T-helper 22 cell (primary cell): ENCODE measurements at regions not wholly inside any gene's neighbourhood (a gene's known extent, or its start where the extent isn't known, plus 50 kb on each side); places are given as distances from the start of the nearest gene placed in this dataset.
"Not testable (repeated sequence)": the region's sequence is repeated elsewhere in the genome, so short reads cannot be mapped to it uniquely, and the experiment has no call there.

ENCODE experiments used
- DNase-seq: peaks from one replicate; pipeline ENCODE4 v3.0.0-alpha.2; 2020; ENCODE audit warnings: low read depth

DNA sequence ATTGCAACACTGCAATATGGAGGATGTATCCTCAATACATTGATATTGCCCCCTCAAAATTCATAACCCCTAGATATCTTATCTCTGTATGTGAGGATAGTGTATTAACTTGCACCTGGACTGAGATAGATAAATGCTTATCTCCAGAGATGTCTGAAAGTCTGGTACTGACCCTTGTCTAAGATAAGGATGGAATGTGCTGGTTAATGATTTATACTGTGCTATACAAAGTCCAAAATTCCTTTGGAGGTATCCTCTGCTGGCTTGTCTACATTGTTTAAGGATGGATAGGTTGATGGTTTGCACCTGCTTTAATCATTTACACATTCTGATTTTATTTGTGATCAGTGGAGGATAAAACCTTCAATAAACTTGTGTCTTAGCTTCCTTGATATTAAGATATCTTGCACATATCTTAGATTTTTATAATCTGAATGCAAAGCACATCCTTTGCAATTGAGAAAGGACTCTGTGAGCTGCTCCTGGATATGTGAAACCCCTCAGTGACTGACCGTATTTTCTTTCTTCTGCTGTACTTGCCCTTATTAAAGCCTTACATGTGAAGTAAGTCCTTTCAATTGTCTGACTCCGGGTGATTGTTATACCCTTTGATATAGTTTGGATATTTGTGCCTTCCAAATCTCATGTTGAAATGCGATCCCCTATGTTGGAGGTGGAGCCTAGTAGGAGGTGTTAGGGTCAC is 430.3 kb upstream of the MAOA start:
- DNase-seq, result no peak

GRCh38 chrX:43238461-43238945 is 417.6 kb upstream of the MAOA start:
- DNase-seq, result no peak

DNA sequence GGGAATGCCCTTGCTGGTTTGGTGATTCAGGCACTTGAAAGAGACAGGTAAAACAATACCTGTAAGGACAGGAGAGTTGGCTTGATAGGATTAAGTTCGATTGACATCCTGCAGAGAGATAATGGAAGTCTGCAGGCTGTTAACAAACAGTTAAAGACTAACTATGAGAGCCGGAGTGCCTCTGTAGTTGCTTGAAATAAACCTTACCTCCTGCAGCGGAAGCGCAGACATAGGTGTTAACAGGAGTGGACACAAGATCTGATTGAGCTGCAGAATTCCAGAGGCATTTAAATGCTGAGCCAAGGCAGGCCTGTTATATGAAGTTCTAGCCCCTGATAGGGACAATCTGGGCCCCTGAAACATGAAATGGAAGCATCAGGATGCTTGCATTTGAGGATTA is 416.7 kb upstream of the MAOA start:
- no peak for DNase-seq

DNA sequence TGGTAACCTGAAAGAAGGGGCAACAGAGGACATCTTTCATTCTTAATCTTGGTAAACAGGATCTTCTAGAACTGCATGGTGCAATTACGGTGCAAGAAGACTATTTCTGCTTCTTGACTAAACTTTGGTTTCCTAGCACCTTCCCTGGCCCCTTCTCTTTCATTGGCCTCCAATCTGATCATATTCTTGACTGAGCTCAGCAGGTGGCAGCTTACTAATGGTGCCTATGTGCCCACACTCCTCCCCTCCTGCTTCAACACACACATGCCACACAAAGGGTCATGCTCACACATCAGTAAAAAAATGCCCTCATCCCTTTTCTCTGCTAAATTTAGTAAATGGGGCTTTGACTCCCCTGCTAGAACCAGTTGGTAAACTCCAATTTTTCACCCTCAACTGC is 400.5 kb upstream of the MAOA start:
- DNase-seq, result no peak

DNA sequence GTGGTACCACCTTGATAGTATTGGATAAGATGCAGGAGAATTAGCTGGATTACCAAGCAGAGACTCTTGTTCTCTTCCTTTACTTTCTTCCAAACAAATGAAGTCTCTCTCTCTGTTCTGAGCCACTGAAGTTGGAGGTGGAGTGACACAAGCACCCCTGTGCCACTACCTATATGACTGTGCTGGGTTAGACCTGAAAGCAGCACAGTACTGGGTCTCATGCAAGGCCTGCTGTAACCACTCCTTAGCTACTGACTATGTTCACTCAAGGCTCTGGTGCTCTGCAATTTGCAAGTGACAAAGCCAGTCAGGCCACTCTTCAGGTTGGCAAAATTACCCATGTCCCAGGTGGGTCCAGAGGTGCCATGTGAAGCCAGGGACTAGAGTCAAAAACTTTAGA is 389.6 kb upstream of the MAOA start:
- DNase-seq, result no peak

DNA sequence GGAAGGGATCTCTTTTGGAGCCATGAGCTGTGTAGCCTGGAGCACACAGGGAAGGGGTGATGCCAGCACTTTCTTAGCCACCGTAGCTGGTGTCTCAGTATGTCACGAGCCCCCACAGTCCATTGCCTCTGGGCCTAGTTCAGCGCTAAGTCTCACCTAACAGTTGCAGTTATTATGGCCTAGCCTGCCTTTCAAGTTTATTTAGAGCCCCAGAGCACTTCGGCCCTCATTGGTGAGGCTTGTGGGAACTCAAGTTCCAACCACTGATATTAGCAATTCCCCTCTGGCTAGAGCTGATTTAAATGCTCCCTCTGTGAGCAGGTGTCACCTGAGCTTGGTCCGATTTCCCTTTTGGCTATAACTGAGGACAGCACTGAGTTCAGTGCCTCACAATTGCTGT is 388.4 kb upstream of the MAOA start:
- no peak for DNase-seq

DNA sequence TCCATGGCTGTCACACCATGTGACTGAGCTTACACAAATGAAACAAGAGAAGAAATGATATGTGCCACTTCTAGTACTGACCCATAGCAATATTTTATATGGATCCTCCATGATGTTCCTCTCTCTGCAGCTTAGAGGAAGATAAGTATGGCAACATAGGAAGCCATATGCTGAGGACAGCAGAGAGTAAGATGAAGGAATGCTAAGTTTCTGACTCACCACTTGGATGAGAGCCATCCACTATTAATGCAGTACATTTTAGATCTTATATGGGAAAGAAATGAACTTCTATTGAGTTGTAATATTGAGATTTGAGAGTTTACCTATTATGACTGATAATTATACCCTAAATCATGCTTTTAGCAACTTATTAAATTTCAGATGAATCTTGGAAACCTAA is 386.9 kb upstream of the MAOA start:
- DNase-seq, result no peak

DNA sequence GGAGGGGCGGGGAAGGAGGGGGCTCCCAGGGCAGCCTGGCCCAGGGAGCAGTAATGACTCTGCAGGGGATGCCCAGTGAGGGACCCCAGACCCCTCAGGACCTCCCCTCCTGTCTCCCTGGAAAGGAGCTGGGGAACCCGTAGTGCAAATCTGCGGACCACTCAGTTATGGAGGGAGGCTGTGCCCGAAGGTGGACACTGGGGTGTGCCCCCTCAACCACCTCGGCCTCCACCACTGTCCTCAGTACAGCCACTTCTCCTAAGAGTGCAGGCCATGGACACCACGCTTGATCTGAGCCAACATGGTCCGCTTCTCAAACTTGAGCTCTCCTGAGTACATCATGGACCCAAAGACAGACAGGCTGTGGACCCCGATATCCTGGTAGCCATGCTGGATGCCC is 378.2 kb upstream of the MAOA start:
- DNase-seq, result no peak

- no peak for DNase-seq
Measured at GRCh38 chrX:43278440-43278839, 377.7 kb upstream of the MAOA start.

DNA sequence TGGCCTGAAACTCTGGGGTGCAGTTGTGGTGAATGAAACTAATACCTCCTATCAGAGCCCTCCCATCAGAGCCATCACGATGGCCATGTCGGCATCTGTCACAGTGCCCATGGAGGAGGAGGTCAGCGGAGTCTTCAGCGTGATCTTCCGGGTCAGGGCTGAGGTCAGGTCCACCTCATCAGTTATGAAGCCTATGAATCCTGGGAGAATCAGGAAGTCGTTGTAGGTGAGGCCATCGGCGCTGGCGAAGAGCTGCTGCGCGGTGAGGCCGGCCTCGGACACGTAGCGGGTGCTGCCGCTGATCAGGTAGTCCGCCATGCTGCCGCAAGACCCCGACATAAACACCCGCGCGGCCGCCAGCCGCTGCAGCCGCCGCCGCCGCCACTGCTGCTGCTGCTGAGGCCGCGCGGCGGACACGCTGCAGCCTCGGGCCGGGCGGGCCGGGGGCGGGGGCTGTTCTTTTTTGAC is 376.7 kb upstream of the MAOA start:
- no peak for DNase-seq

DNA sequence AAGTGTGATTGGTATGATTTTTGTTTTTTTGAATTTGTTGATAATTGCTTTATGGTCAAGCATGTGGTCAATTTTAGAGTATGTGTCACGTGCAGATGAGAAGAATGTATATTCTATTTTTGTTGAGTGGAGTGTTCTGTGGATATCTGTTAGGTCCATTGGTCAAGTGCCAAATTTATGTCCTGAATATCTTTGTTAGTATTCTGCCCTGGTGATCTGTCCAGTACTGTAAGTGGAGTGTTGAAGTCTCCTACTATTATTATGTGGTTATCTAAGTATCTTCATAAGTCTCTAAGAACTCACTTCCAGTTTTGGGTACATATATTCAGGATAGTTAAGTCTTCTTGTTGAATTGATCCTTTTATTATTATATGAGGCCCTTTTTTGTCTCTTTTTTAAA is 372.9 kb upstream of the MAOA start:
- DNase-seq, result no peak

DNA sequence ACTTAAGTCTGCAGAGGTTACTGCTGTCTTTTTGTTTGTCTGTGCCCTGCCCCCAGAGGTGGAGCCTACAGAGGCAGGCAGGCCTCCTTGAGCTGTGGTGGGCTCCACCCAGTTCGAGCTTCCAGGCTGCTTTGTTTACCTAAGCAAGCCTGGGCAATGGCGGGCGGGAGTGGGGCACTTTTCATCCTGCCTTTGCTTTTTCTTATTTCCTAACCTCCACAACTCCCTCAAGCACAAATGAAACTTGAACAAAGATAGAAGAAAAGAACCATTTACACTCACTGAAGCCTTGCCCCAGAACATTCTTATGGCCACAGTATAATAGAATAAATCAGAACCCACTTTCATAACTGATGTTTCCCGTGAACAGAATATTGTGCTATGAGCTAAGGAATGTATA is 344.5 kb upstream of the MAOA start:
- not testable (repeated sequence) for DNase-seq

DNA sequence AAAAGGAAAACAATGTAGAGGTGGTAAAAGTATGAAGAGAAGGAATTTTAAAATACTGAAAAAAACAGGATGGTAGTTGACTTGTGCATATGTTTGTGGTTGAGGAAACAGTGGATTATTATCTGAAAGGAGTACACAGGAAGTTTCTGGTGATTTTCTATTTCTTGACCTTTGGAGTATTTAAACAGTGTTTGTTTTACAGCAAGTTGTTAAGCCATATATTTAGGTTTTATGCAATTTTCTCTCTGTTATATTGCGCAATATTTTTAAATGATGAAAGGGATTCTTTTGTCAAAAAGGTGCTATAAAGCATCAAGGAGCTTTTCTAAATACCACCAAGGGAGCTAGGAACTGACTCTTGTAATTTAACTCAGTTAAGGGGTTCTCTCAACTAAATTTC is 343.1 kb upstream of the MAOA start:
- DNase-seq, result no peak

- DNase-seq, result no peak
Measured at GRCh38 chrX:43314525-43314924, 341.6 kb upstream of the MAOA start.

- DNase-seq, result no peak
Measured at GRCh38 chrX:43315622-43316021, 340.5 kb upstream of the MAOA start.

DNA sequence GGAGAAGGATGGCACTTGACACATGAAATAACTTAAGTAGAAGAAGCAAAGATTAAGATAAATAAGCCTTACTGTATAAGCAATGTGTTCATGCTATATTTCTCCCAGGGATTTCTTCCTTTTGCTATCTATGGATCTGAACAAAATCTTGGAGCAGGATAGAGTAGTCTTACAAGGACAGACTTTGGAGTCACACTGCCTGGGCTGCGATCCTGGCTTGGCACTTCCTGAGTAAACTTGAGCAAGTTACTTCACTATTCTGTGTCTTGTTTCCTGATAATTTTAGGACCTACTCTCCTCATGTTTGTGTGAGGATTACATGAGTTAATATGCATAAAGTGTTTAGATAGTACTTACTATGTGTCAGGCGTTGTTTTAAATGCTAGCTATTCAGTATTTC is 340.0 kb upstream of the MAOA start:
- no peak for DNase-seq

GRCh38 chrX:43317378-43317777 is 338.7 kb upstream of the MAOA start:
- no peak for DNase-seq

DNA sequence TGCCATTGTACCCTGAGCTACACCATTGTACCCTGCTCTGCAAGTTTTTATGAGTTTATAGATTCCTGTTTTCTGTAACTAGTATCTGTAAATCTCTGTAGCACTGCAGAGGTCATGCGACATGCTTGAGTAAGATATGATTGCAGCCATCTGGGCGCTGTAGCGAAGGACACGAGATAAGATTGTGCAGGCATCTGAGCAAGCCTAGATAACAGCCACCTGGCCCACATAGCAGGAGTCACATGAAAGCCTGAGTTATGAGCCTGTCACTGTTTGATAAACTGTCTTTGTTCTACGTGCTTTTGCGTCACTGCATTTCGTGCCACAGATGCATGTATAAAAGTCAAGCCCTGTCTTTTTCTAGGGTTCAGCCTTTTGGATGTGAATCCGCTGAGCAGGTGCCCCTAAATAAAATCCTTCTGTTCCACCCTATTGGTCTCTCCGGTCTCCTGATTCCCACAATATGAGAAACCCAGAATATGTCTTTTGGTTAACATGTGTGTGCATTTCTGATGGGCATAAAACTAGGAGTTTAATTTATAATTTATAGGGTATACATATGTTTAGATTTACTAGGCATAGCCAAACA is 327.6 kb upstream of the MAOA start:
- no peak for DNase-seq

GRCh38 chrX:43333543-43333942 is 322.6 kb upstream of the MAOA start:
- DNase-seq, result no peak

DNA sequence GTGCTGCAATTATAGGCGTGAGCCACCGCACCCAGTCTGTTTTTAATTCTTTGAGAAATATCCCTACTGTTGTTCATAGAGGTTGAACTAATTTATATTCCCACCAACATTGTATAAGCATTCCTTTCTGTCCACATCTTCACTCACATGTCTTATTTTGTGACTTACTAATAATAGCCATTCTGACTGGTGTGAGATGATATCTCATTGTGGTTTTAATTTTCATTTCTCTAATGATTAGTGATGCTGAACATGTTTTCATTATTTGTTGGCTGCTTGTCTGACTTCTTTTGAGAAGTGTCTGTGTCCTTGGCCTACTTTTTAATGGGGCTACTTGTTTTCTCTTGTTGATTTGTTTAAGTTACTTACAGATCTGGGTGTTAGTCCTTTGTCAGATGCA is 310.9 kb upstream of the MAOA start:
- DNase-seq, result no peak

- DNase-seq, result no peak
Measured at GRCh38 chrX:43349363-43349762, 306.7 kb upstream of the MAOA start.

- DNase-seq, result no peak
Measured at GRCh38 chrX:43350935-43351334, 305.2 kb upstream of the MAOA start.

- no peak for DNase-seq
Measured at GRCh38 chrX:43357741-43358140, 298.4 kb upstream of the MAOA start.

DNA sequence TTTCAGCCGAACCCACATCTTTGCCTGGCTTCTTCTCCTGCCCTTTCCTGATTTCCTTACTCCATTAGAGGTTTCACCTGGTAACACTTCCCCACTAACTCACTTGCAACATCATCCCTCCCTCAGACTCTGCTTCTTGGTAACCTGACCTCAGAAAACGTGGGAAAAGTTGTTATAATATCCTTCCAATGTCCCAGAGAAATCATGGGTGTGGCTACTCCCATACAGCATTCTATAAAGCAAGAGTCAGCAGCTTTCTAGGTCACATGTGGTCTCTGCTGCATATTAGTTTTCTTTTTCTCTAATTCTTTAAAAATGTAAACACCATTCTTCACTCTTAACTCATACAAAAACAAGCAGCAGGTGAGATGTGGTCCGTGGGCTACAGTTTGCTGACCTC is 283.1 kb upstream of the MAOA start:
- no peak for DNase-seq
